ENCODE measurements at regions not wholly inside any gene's neighbourhood (a gene's known extent, or its start where the extent isn't known, plus 50 kb on each side); places are given as distances from the start of the nearest gene placed in this dataset.

- TF ChIP-seq CTCF (IDR thresholded peaks at IDR 0.05 in 4 of 5, conservative IDR thresholded peaks at IDR 0.05 in 1 of 5): no peak
- TF ChIP-seq POLR2A (IDR thresholded peaks at IDR 0.05): no peak
Observed at GRCh38 chr12:47303995-47304560, 224.3 kb upstream of the AMIGO2 start.

Measured in gastrocnemius medialis (tissue), 4 donors.